CD14-positive monocyte (primary cell): ENCODE measurements at regions not wholly inside any gene's neighbourhood (a gene's known extent, or its start where the extent isn't known, plus 50 kb on each side); places are given as distances from the start of the nearest gene placed in this dataset.

Experiments
- DNase-seq, 3 donors: peaks; one replicate each; pipeline ENCODE4 v3.0.0-alpha.2; 2011 to 2022
- H2AFZ ChIP-seq: 2 replicates; pipeline ENCODE4 v1.6.0; 2012; ENCODE audit warnings: mild to moderate bottlenecking, low read depth, low read length, inconsistent platforms; ENCODE audit not compliant: insufficient read depth, poor library complexity, severe bottlenecking
- H3K27ac ChIP-seq, 2 donors: 1 replicate in 1 of 2; 2 replicates in 1 of 2; pipeline ENCODE4 v1.5.1; 2012 to 2013; ENCODE audit warnings: low read length in 2 of 2, control low read depth in 1 of 2, inconsistent platforms in 1 of 2, low read depth in 1 of 2, mild to moderate bottlenecking in 1 of 2
- H3K27me3 ChIP-seq, 2 donors: one replicate each; pipeline versions ENCODE4 v1.6.0 to v1.6.1; 2011 to 2013; ENCODE audit warnings: low read length in 2 of 2; ENCODE audit not compliant: control insufficient read depth in 2 of 2, insufficient read depth in 2 of 2
- H3K36me3 ChIP-seq, 2 donors: replicated peaks in 1 of 2; 1 replicate in 1 of 2; 2 replicates in 1 of 2; pipeline versions ENCODE4 v1.5.1 to v1.6.1; 2012 to 2013; ENCODE audit warnings: low read length in 2 of 2, control low read depth in 1 of 2, inconsistent platforms in 1 of 2, mild to moderate bottlenecking in 1 of 2; ENCODE audit not compliant: insufficient read depth in 2 of 2, control insufficient read depth in 1 of 2
- H3K4me1 ChIP-seq, 2 donors: 1 replicate in 1 of 2; 2 replicates in 1 of 2; pipeline versions ENCODE4 v1.5.1 to v1.6.1; 2012 to 2013; ENCODE audit warnings: low read length in 2 of 2, control low read depth in 1 of 2, inconsistent platforms in 1 of 2, mild to moderate bottlenecking in 1 of 2, moderate library complexity in 1 of 2; ENCODE audit not compliant: insufficient read depth in 2 of 2, control insufficient read depth in 1 of 2
- H3K4me2 ChIP-seq: replicated peaks from 2 replicates; pipeline ENCODE3; 2012; ENCODE audit warnings: low read length, moderate library complexity, mild to moderate bottlenecking; ENCODE audit not compliant: poor library complexity, severe bottlenecking; ENCODE audit errors: extremely low read depth
- H3K4me3 ChIP-seq, 3 experiments: fragments of 200-600 bp in 1 of 3; sonication (generic) in 1 of 3; replicated peaks in 1 of 3; 1 replicate in 2 of 3; 2 replicates in 1 of 3; pipeline ENCODE4 v1.5.1; 2011 to 2013; ENCODE audit warnings: low read length in 3 of 3, mild to moderate bottlenecking in 3 of 3, control low read depth in 2 of 3, low read depth in 2 of 3, inconsistent platforms in 1 of 3, moderate library complexity in 1 of 3
- H3K79me2 ChIP-seq: 2 replicates; pipeline ENCODE4 v1.6.0; 2012; ENCODE audit warnings: mild to moderate bottlenecking, control low read depth, inconsistent platforms, low read length, moderate library complexity; ENCODE audit not compliant: insufficient read depth
- H3K9ac ChIP-seq: 2 replicates; pipeline ENCODE4 v1.6.0; 2017; ENCODE audit warnings: low read length, mild to moderate bottlenecking; ENCODE audit not compliant: insufficient read depth, poor library complexity, severe bottlenecking
- H3K9me3 ChIP-seq, 2 donors: replicated peaks in 1 of 2; 1 replicate in 1 of 2; 2 replicates in 1 of 2; pipeline versions ENCODE4 v1.5.1 to v1.6.1; 2012 to 2013; ENCODE audit warnings: low read length in 2 of 2, control low read depth in 1 of 2; ENCODE audit not compliant: control insufficient read depth in 1 of 2, insufficient read depth in 1 of 2
- H4K20me1 ChIP-seq: 2 replicates; pipeline ENCODE4 v1.6.0; 2012; ENCODE audit warnings: mild to moderate bottlenecking, low read length, control low read depth, moderate library complexity; ENCODE audit not compliant: insufficient read depth
- H3K27ac Mint-ChIP-seq, 7 donors: one replicate each; pipeline ENCODE4 v1.8.0; 2020; ENCODE audit warnings: mild to moderate bottlenecking in 7 of 7, mixed read lengths in 7 of 7, moderate library complexity in 6 of 7, inconsistent platforms in 2 of 7
- H3K27me3 Mint-ChIP-seq, 3 donors: one replicate each; pipeline ENCODE4 v1.8.0; 2021 to 2022; ENCODE audit warnings: low read depth in 3 of 3, mild to moderate bottlenecking in 3 of 3, mixed read lengths in 3 of 3, moderate library complexity in 3 of 3, inconsistent platforms in 1 of 3
- H3K36me3 Mint-ChIP-seq, 2 donors: one replicate each; pipeline ENCODE4 v1.8.0; 2020; ENCODE audit warnings: mixed read lengths in 2 of 2, inconsistent platforms in 1 of 2, mild to moderate bottlenecking in 1 of 2
- H3K4me1 Mint-ChIP-seq: one replicate; pipeline ENCODE4 v1.8.0; 2020; ENCODE audit warnings: mild to moderate bottlenecking, mixed read lengths
- H3K4me3 Mint-ChIP-seq, 2 donors: one replicate each; pipeline ENCODE4 v1.8.0; 2020; ENCODE audit warnings: mild to moderate bottlenecking in 2 of 2, mixed read lengths in 2 of 2, moderate library complexity in 1 of 2
- H3K9me3 Mint-ChIP-seq, 7 donors: one replicate each; pipeline ENCODE4 v1.8.0; 2020 to 2022; ENCODE audit warnings: mixed read lengths in 7 of 7, mild to moderate bottlenecking in 6 of 7, moderate library complexity in 6 of 7, inconsistent platforms in 2 of 7
- CTCF ChIP-seq: fragments of 200-600 bp; IDR thresholded peaks from one replicate; pipeline ENCODE4 v1.8.0; 2022; ENCODE audit warnings: antibody characterized with exemption, mild to moderate bottlenecking
- WGBS: methylation state at CpG from one replicate; pipeline ENCODE4 v1.1.5; 2013; ENCODE audit warnings: missing lambda C conversion rate; ENCODE audit not compliant: insufficient coverage; 5-methylcytosine and 5-hydroxymethylcytosine counted together
- intact Hi-C, 2 donors: fragments of 100-400 bp; cut with micrococcal nuclease; formaldehyde crosslinking; loops; one replicate each; pipeline versions ENCODE4 v1.15.0 to v1.15.1; 2023

DNA sequence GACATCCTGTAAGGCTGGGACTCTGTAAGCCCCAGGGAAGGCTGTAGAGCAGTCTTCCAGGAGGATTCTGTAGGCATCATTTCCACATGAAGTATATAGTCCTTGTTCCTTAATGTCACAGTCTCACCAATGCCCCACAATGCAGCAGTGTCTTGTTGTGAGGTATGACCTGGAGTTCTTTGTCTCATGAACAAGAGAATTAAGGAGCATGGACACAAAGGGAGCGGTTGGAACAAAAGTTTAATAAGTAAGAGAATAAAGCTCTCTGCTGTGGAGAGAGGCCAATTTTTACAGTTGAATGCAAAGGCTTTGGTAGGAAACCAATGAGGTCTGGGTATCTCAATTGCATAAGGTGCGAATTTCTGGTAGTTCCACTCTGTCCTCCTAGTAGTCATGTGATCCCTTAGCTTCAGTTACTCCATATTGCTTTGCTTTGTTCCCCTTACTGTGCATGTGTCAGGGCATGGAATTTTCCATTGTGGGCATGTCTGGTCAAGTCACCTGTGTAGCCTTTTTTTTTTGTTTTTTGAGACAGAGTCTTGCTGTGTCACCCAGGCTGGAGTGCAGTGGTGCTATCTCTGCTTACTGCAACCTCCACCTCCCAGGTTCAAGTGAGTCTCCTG, 124.3 kb upstream of the TMTC4 start:
- Histone ChIP-seq H3K4me3 (no peak overlapping the region), H3K4me1 (no peaks in the 10 kb centered on the region)

DNA sequence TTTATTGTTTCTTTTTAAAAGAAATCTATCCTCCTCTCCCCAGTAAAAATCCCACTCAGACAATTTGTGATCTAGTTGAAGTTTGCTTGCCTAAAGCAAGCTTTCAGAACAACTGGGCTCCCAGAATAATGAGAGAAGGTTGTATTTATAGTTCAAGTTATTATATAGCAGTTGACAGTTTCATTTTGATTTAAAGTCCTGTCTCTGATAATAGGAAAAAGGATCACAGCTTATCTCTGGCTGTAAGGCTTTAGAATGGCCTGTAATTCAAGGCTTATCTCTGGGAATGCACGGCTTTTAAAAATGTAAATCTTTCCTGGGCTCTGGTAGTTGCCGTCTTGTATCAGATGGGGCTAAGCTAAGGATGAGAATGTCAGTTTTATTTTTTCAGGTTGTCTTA, 123.3 kb upstream of the TMTC4 start:
- Mint-ChIP-seq H3K27me3 (peaks cover 0 to 2% (median 0%) of the 10 kb centered on the region in 3 donors), H3K4me1 (no peaks in the 10 kb centered on the region), H3K4me3 (no peak overlapping the region), H3K27ac (no peak overlapping the region), H3K36me3 (no peaks in the 10 kb centered on the region), H3K9me3 (peaks cover 2 to 20% (median 17%) of the 10 kb centered on the region in 7 donors)
- Histone ChIP-seq H2AFZ (no peak overlapping the region), H3K79me2 (no peaks in the 10 kb centered on the region), H3K4me2 (no peak overlapping the region), H3K27ac (no peak overlapping the region), H3K9ac (no peak overlapping the region), H3K27me3 (no peaks in the 10 kb centered on the region), H3K36me3 (no peaks in the 10 kb centered on the region), H4K20me1 (no peaks in the 10 kb centered on the region), H3K9me3 (peaks cover 0 to 19% of the 10 kb centered on the region in 2 donors), H3K4me1 (no peaks in the 10 kb centered on the region), H3K4me3 (no peak overlapping the region)
- no peak for TF ChIP-seq CTCF
- DNase-seq: no peak
- intact Hi-C loops: no loop called here
- WGBS: 38% methylated on average over 1 of the region's 2 CpGs

More for the DNA sequence above, 124.3 kb upstream of the TMTC4 start:
- Histone ChIP-seq H3K79me2 (no peaks in the 10 kb centered on the region), H4K20me1 (no peaks in the 10 kb centered on the region), H3K9me3 (peaks cover 0 to 19% of the 10 kb centered on the region in 2 donors), H3K36me3 (no peaks in the 10 kb centered on the region), H2AFZ (no peak overlapping the region), H3K4me2 (no peak overlapping the region), H3K27ac (no peak overlapping the region), H3K9ac (no peak overlapping the region), H3K27me3 (no peaks in the 10 kb centered on the region)
- no peaks in the 10 kb centered on the region for H3K4me1 Mint-ChIP-seq
- no peak overlapping the region for H3K4me3 Mint-ChIP-seq
- WGBS: 83% methylated on average over 1 of the region's 2 CpGs
- H3K27me3 Mint-ChIP-seq: peaks cover 0 to 2% (median 0%) of the 10 kb centered on the region in 3 donors
- no peak overlapping the region for H3K27ac Mint-ChIP-seq
- no peak for DNase-seq
- TF ChIP-seq CTCF: no peak
- peaks cover 2 to 20% (median 11%) of the 10 kb centered on the region in 7 donors for H3K9me3 Mint-ChIP-seq
- intact Hi-C loops: no loop called here
- H3K36me3 Mint-ChIP-seq: no peaks in the 10 kb centered on the region
